GM08714 (cell line): ENCODE measurements at regions not wholly inside any gene's neighbourhood (a gene's known extent, or its start where the extent isn't known, plus 50 kb on each side); places are given as distances from the start of the nearest gene placed in this dataset.
"Not testable (repeated sequence)": the region's sequence is repeated elsewhere in the genome, so short reads cannot be mapped to it uniquely, and the experiment has no call there.

ENCODE experiments used
- H3K4me3 ChIP-seq: fragments of 200-500 bp; sonication (Bioruptor generic); 2 replicates; pipeline ENCODE4 v1.5.1; 2014; ENCODE audit warnings: mild to moderate bottlenecking, low read length, inconsistent platforms
- ZNF274 ChIP-seq: IDR thresholded peaks from 2 replicates; pipeline ENCODE4 v1.6.1; 2012; ENCODE audit warnings: mild to moderate bottlenecking, low read depth, low read length

- H3K4me3 ChIP-seq, result no peak overlapping the region
- no peak for TF ChIP-seq ZNF274
Observed at GRCh38 chr5:56641635-56642260, 173.6 kb upstream of the MAP3K1 start.

- no peak overlapping the region for H3K4me3 ChIP-seq
- no peak for TF ChIP-seq ZNF274
Observed at GRCh38 chr5:56640763-56641406, 174.5 kb upstream of the MAP3K1 start.

- no peak for TF ChIP-seq ZNF274
- H3K4me3 ChIP-seq, result no peak overlapping the region
Observed at GRCh38 chr5:56639476-56639875, 175.9 kb upstream of the MAP3K1 start.

- no peak overlapping the region for H3K4me3 ChIP-seq
- TF ChIP-seq ZNF274, result no peak
Observed at GRCh38 chr5:56638768-56639238, 176.5 kb upstream of the MAP3K1 start.

- TF ChIP-seq ZNF274, result no peak
Observed at GRCh38 chr5:56638061-56638621, 177.2 kb upstream of the MAP3K1 start.

GRCh38 chr5:56637321-56637920, 177.9 kb upstream of the MAP3K1 start:
- H3K4me3 ChIP-seq, result no peak overlapping the region
- TF ChIP-seq ZNF274, result no peak

More at GRCh38 chr5:56638061-56638621, 177.2 kb upstream of the MAP3K1 start:
- H3K4me3 ChIP-seq, result no peak overlapping the region

GRCh38 chr5:56633950-56634349, 181.4 kb upstream of the MAP3K1 start:
- H3K4me3 ChIP-seq, result no peak overlapping the region
- TF ChIP-seq ZNF274, result no peak

GRCh38 chr5:56632939-56633338, 182.4 kb upstream of the MAP3K1 start:
- no peak overlapping the region for H3K4me3 ChIP-seq
- no peak for TF ChIP-seq ZNF274

- H3K4me3 ChIP-seq, result no peak overlapping the region
- TF ChIP-seq ZNF274, result no peak
Observed at GRCh38 chr5:56632199-56632598, 183.2 kb upstream of the MAP3K1 start.

- no peak overlapping the region for H3K4me3 ChIP-seq
- TF ChIP-seq ZNF274, result no peak
Observed at GRCh38 chr5:56631719-56632118, 183.6 kb upstream of the MAP3K1 start.

GRCh38 chr5:56628616-56629015, 186.7 kb upstream of the MAP3K1 start:
- not testable (repeated sequence) for H3K4me3 ChIP-seq

- no peak for TF ChIP-seq ZNF274
- no peak overlapping the region for H3K4me3 ChIP-seq
Observed at GRCh38 chr5:56625541-56625940, 189.8 kb upstream of the MAP3K1 start.

- H3K4me3 ChIP-seq, result no peak overlapping the region
- TF ChIP-seq ZNF274, result no peak
Observed at GRCh38 chr5:56624751-56625150, 190.6 kb upstream of the MAP3K1 start.

- no peak overlapping the region for H3K4me3 ChIP-seq
- TF ChIP-seq ZNF274, result no peak
Observed at GRCh38 chr5:56622141-56622540, 193.2 kb upstream of the MAP3K1 start.

GRCh38 chr5:56620903-56621677, 194.3 kb upstream of the MAP3K1 start:
- H3K4me3 ChIP-seq, result no peak overlapping the region
- TF ChIP-seq ZNF274, result no peak
